H1 (cell line): ENCODE measurements at regions not wholly inside any gene's neighbourhood (a gene's known extent, or its start where the extent isn't known, plus 50 kb on each side); places are given as distances from the start of the nearest gene placed in this dataset.

Source experiments
- CREB1 ChIP-seq: IDR thresholded peaks from 2 replicates; pipeline ENCODE4 v1.6.1; 2012; ENCODE audit warnings: inconsistent platforms
- EZH2 ChIP-seq: fragments of 200-600 bp; sonication (generic); IDR thresholded peaks from 2 replicates; pipeline ENCODE4 v1.7.1; 2012; ENCODE audit warnings: low read depth, mild to moderate bottlenecking, moderate library complexity, low read length, inconsistent platforms; ENCODE audit not compliant: severe bottlenecking
- PHF8 ChIP-seq: fragments of 200-600 bp; sonication (generic); conservative IDR thresholded peaks from 2 replicates; pipeline ENCODE4 v1.7.1; 2012; ENCODE audit warnings: low read depth, mild to moderate bottlenecking, inconsistent platforms, low read length, moderate library complexity
- POLR2A ChIP-seq, 2 experiments: IDR thresholded peaks; 1 replicate in 1 of 2; 2 replicates in 1 of 2; pipeline ENCODE4 v1.6.1; 2011; ENCODE audit warnings: low read depth in 2 of 2, low read length in 2 of 2, mild to moderate bottlenecking in 2 of 2; ENCODE audit errors: control extremely low read depth in 1 of 2
- POLR2AphosphoS5 ChIP-seq: IDR thresholded peaks from 2 replicates; pipeline ENCODE4 v1.6.1; 2011; ENCODE audit warnings: low read depth, low read length
- TBP ChIP-seq: IDR thresholded peaks from 2 replicates; pipeline ENCODE4 v1.6.1; 2011; ENCODE audit warnings: low read depth, low read length, improper control_type of control experiment
- TCF12 ChIP-seq: IDR thresholded peaks from 2 replicates; pipeline ENCODE4 v1.6.1; 2011; ENCODE audit warnings: low read depth, mild to moderate bottlenecking, low read length
- YY1 ChIP-seq: IDR thresholded peaks from 2 replicates; pipeline ENCODE4 v1.6.1; 2011; ENCODE audit warnings: low read depth, mild to moderate bottlenecking, low read length
- TF ChIP-seq, protein P1 (sequence below), 3 experiments: IDR thresholded peaks; 1 replicate in 2 of 3; 2 replicates in 1 of 3; pipeline versions ENCODE4 v1.5.1 to v1.6.1; 2011; ENCODE audit warnings: low read length in 3 of 3, mild to moderate bottlenecking in 3 of 3, inconsistent platforms in 2 of 3, low read depth in 1 of 3, moderate library complexity in 1 of 3; ENCODE audit not compliant: insufficient read depth in 1 of 3; ENCODE audit errors: control extremely low read depth in 1 of 3
- TF ChIP-seq, protein P2 (sequence below): IDR thresholded peaks from 2 replicates; pipeline ENCODE4 v1.6.1; 2011; ENCODE audit warnings: low read length, improper control_type of control experiment

DNA sequence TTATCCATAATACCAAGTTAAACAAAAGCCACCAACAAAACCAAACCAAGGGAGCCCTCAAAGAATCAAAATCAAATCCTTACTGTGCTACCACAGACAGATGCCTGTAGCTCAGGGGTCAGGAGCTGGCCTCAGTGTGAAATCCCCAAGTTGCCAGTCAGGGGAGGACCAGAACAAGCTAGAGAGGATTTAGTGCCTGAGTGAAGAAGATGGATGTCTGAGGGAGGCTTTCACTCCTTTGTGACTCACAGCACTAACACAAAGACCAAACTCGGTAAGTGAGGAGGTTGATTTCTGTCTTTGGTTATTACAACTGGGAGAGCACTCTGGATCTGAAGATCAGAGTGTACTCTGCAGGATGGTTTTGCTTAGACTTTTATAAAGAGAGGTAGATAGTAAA, 189.9 kb upstream of the ZNF184 start:
- TF ChIP-seq, protein P1, sequence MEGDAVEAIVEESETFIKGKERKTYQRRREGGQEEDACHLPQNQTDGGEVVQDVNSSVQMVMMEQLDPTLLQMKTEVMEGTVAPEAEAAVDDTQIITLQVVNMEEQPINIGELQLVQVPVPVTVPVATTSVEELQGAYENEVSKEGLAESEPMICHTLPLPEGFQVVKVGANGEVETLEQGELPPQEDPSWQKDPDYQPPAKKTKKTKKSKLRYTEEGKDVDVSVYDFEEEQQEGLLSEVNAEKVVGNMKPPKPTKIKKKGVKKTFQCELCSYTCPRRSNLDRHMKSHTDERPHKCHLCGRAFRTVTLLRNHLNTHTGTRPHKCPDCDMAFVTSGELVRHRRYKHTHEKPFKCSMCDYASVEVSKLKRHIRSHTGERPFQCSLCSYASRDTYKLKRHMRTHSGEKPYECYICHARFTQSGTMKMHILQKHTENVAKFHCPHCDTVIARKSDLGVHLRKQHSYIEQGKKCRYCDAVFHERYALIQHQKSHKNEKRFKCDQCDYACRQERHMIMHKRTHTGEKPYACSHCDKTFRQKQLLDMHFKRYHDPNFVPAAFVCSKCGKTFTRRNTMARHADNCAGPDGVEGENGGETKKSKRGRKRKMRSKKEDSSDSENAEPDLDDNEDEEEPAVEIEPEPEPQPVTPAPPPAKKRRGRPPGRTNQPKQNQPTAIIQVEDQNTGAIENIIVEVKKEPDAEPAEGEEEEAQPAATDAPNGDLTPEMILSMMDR (IDR thresholded peaks at IDR 0.05; ENCODE audit: control extremely low read depth in 1 of 3, insufficient read depth in 1 of 3, low read depth in 1 of 3, low read length in 3 of 3): no peak
- no peak for TF ChIP-seq POLR2A (IDR thresholded peaks at IDR 0.05; ENCODE audit: control extremely low read depth in 1 of 2, low read depth in 2 of 2, low read length in 2 of 2)
- no peak for TF ChIP-seq POLR2AphosphoS5
- TF ChIP-seq EZH2: no peak
- TF ChIP-seq PHF8: no peak
- TF ChIP-seq TBP: no peak
- TF ChIP-seq YY1: no peak
- TF ChIP-seq, protein P2, sequence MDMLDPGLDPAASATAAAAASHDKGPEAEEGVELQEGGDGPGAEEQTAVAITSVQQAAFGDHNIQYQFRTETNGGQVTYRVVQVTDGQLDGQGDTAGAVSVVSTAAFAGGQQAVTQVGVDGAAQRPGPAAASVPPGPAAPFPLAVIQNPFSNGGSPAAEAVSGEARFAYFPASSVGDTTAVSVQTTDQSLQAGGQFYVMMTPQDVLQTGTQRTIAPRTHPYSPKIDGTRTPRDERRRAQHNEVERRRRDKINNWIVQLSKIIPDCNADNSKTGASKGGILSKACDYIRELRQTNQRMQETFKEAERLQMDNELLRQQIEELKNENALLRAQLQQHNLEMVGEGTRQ: no peak
- no peak for TF ChIP-seq TCF12
- no peak for TF ChIP-seq CREB1
